A673 (cell line): ENCODE measurements at regions not wholly inside any gene's neighbourhood (a gene's known extent, or its start where the extent isn't known, plus 50 kb on each side); places are given as distances from the start of the nearest gene placed in this dataset.

Experiments used
- CTCF ChIP-seq: fragments of 300-800, 200-600 bp; sonication (generic); conservative IDR thresholded peaks from 2 replicates; pipeline ENCODE4 v1.5.1; 2017; ENCODE audit warnings: low read depth, mild to moderate bottlenecking, antibody characterized with exemption, low read length, moderate library complexity, mixed read lengths
- EZH2 ChIP-seq: fragments of 200-600 bp; sonication (generic); IDR thresholded peaks from 2 replicates; pipeline ENCODE4 v1.6.1; 2017; ENCODE audit warnings: borderline replicate concordance, low read depth, mild to moderate bottlenecking, mixed read lengths, antibody characterized with exemption, low read length; ENCODE audit not compliant: poor library complexity, severe bottlenecking

GRCh38 chr11:56887940-56888339 lies 100.8 kb upstream of the OR5AK2 start:
- no peak for TF ChIP-seq CTCF
- TF ChIP-seq EZH2 = no peak
